HL-60 (cell line): ENCODE measurements at regions not wholly inside any gene's neighbourhood (a gene's known extent, or its start where the extent isn't known, plus 50 kb on each side); places are given as distances from the start of the nearest gene placed in this dataset.

Source experiments
- DNase-seq, 2 experiments: peaks; one replicate each; pipeline ENCODE4 v3.0.0-alpha.2; 2010 to 2020; ENCODE audit warnings: low read depth in 1 of 2, low spot score in 1 of 2
- H3K27ac ChIP-seq: fragments of 250-450 bp; sonication (Bioruptor Pico); replicated peaks from 2 replicates; pipeline ENCODE4 v1.5.1; 2020; ENCODE audit warnings: mild to moderate bottlenecking, moderate library complexity
- H3K27me3 ChIP-seq: fragments of 250-450 bp; sonication (Bioruptor Pico); 2 replicates; pipeline ENCODE4 v1.5.1; 2021; ENCODE audit warnings: mild to moderate bottlenecking, moderate library complexity; ENCODE audit not compliant: insufficient read depth, poor library complexity, severe bottlenecking
- H3K4me3 ChIP-seq: replicated peaks from 2 replicates; pipeline ENCODE4 v1.5.1; 2011; ENCODE audit warnings: mild to moderate bottlenecking, control low read depth, low read length; ENCODE audit not compliant: insufficient read depth
- CTCF ChIP-seq: IDR thresholded peaks from one replicate; pipeline ENCODE4 v1.5.1; 2011; ENCODE audit warnings: low read length, control low read depth, inconsistent platforms; ENCODE audit not compliant: insufficient read depth
- GABPA ChIP-seq: IDR thresholded peaks from 2 replicates; pipeline ENCODE4 v1.6.1; 2012; ENCODE audit warnings: low read depth
- POLR2AphosphoS5 ChIP-seq: IDR thresholded peaks from 2 replicates; pipeline ENCODE4 v1.6.1; 2012; ENCODE audit warnings: low read depth
- REST ChIP-seq: IDR thresholded peaks from 2 replicates; pipeline ENCODE4 v1.6.1; 2012; ENCODE audit warnings: low read depth; ENCODE audit not compliant: insufficient replicate concordance
- SPI1 ChIP-seq: IDR thresholded peaks from 2 replicates; pipeline ENCODE4 v1.6.1; 2012; ENCODE audit warnings: low read depth, mild to moderate bottlenecking, borderline replicate concordance

GRCh38 chr7:136324073-136324704, 347.0 kb upstream of the MTPN start:
- DNase-seq, result peak in 1 of 2 experiments; percentile 6
- Histone ChIP-seq H3K4me3 (no peak overlapping the region), H3K27me3 (no peaks in the 10 kb centered on the region), H3K27ac (no peak overlapping the region)
- TF ChIP-seq SPI1, result no peak
- no peak for TF ChIP-seq CTCF
- no peak for TF ChIP-seq GABPA
- no peak for TF ChIP-seq POLR2AphosphoS5
- no peak for TF ChIP-seq REST

- TF ChIP-seq CTCF, result no peak
- TF ChIP-seq SPI1, result no peak
- TF ChIP-seq POLR2AphosphoS5, result no peak
- TF ChIP-seq REST, result no peak
- no peak for TF ChIP-seq GABPA
- H3K4me3 ChIP-seq, result no peak overlapping the region
- H3K27me3 ChIP-seq, result no peaks in the 10 kb centered on the region
- DNase-seq, result no peak
- H3K27ac ChIP-seq, result no peak overlapping the region
Measured at GRCh38 chr7:136312592-136312991, 335.4 kb upstream of the MTPN start.

- Histone ChIP-seq H3K4me3 (no peak overlapping the region), H3K27ac (no peak overlapping the region)
- DNase-seq, result no peak
Measured at GRCh38 chr7:136309407-136309806, 332.2 kb upstream of the MTPN start.

More at GRCh38 chr7:136309407-136309806, 332.2 kb upstream of the MTPN start:
- H3K27me3 ChIP-seq, result no peaks in the 10 kb centered on the region
- TF ChIP-seq POLR2AphosphoS5, result no peak
- TF ChIP-seq REST, result no peak
- no peak for TF ChIP-seq CTCF
